Tibial nerve (tissue), 4 donors: ENCODE measurements at regions not wholly inside any gene's neighbourhood (a gene's known extent, or its start where the extent isn't known, plus 50 kb on each side); places are given as distances from the start of the nearest gene placed in this dataset.

Experiments
- DNase-seq, 2 donors: peaks; one replicate each; pipeline ENCODE4 v3.0.0-alpha.2; 2019; ENCODE audit warnings: low spot score in 2 of 2
- H3K27ac ChIP-seq, 4 donors: fragments of 200-600 bp; sonication (generic) in 3 of 4; one replicate each; pipeline ENCODE4 v1.5.1; 2017 to 2019; ENCODE audit warnings: mild to moderate bottlenecking in 1 of 4
- H3K27me3 ChIP-seq, 2 donors: fragments of 200-600 bp; sonication (generic) in 1 of 2; one replicate each; pipeline versions ENCODE4 v1.5.1 to v1.6.0; 2017 to 2019
- H3K36me3 ChIP-seq, 3 donors: fragments of 200-600 bp; sonication (generic); one replicate each; pipeline ENCODE4 v1.5.1; 2018 to 2019
- H3K4me1 ChIP-seq, 4 donors: fragments of 200-600 bp; sonication (generic) in 3 of 4; one replicate each; pipeline ENCODE4 v1.5.1; 2017 to 2019
- H3K4me3 ChIP-seq, 4 donors: fragments of 200-600 bp; sonication (generic) in 3 of 4; one replicate each; pipeline ENCODE4 v1.5.1; 2017 to 2019; ENCODE audit warnings: mild to moderate bottlenecking in 1 of 4, moderate library complexity in 1 of 4
- H3K9me3 ChIP-seq, 4 donors: fragments of 200-600 bp; sonication (generic) in 3 of 4; one replicate each; pipeline ENCODE4 v1.5.1; 2017 to 2019
- EP300 ChIP-seq, 2 donors: sonication (generic); formaldehyde crosslinking; IDR thresholded peaks; one replicate each; pipeline ENCODE4 v1.6.1; 2017; ENCODE audit warnings: antibody characterized with exemption in 2 of 2, mild to moderate bottlenecking in 1 of 2
- POLR2A ChIP-seq, 2 donors: fragments of 450-650 bp; IDR thresholded peaks; one replicate each; pipeline ENCODE4 v1.6.1; 2017; ENCODE audit warnings: antibody characterized with exemption in 2 of 2, mild to moderate bottlenecking in 2 of 2, moderate library complexity in 2 of 2
- WGBS, 2 donors: methylation state at CpG; one replicate each; pipeline ENCODE4 v1.1.5; 2018; 5-methylcytosine and 5-hydroxymethylcytosine counted together
- TF ChIP-seq, protein P1 (sequence below), 5 experiments: fragments of 200-600 bp in 3 of 5; fragments of 450-650 bp in 2 of 5; sonication (generic) in 3 of 5; IDR thresholded peaks; one replicate each; pipeline ENCODE4 v1.5.1; 2016 to 2019; ENCODE audit warnings: antibody characterized with exemption in 5 of 5, mild to moderate bottlenecking in 3 of 5, moderate library complexity in 2 of 5

DNA sequence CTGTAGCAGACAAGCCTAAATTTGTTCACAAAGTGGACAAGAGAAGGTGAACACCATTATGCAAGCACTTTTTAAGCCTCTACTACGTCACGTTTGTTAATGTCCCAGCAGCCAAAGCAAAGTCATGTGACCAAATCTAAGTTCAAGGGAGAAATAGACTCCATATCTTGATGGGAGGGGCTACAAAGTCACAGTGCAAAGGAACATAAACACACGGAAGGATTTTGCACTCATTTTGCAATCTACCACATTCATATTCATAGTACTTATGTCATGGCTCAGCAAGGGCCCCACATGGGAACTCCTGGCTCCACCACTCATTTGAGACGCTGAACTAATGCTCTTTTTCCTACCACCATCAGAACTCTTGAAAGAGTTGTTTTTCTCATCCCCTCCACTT, 139.0 kb upstream of the JADE1 start:
- H3K27ac ChIP-seq: no peak overlapping the region
- no peaks in the 10 kb centered on the region for H3K27me3 ChIP-seq
- WGBS, 2 donors: 80 to 83% methylated on average over 4 of the region's 4 CpGs
- no peaks in the 10 kb centered on the region for H3K9me3 ChIP-seq
- H3K4me1 ChIP-seq: no peaks in the 10 kb centered on the region
- no peak overlapping the region for H3K4me3 ChIP-seq
- TF ChIP-seq EP300 (IDR thresholded peaks at IDR 0.05) (no peak), POLR2A (IDR thresholded peaks at IDR 0.05) (no peak)
- TF ChIP-seq, protein P1, sequence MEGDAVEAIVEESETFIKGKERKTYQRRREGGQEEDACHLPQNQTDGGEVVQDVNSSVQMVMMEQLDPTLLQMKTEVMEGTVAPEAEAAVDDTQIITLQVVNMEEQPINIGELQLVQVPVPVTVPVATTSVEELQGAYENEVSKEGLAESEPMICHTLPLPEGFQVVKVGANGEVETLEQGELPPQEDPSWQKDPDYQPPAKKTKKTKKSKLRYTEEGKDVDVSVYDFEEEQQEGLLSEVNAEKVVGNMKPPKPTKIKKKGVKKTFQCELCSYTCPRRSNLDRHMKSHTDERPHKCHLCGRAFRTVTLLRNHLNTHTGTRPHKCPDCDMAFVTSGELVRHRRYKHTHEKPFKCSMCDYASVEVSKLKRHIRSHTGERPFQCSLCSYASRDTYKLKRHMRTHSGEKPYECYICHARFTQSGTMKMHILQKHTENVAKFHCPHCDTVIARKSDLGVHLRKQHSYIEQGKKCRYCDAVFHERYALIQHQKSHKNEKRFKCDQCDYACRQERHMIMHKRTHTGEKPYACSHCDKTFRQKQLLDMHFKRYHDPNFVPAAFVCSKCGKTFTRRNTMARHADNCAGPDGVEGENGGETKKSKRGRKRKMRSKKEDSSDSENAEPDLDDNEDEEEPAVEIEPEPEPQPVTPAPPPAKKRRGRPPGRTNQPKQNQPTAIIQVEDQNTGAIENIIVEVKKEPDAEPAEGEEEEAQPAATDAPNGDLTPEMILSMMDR (IDR thresholded peaks at IDR 0.05): no peak
- no peak for DNase-seq
- no peaks in the 10 kb centered on the region for H3K36me3 ChIP-seq

DNA sequence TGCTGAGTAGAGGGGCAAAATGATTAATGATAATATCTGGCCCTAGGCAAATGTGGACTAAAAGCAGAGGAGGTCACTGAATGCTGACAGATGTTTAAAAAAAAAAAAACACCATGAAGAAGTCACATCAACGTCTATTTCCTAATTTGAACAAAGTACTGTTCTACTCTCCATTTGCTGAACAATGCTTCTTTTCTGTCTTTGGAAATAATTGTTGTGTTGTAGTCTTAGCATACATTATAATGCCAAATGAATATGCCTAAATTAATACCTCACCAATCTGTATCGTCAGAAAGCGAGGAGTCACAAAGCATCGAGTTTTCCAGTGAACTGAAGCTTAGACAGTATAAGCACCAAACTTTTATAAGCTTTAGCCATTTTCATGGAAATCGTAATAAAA, 140.9 kb upstream of the JADE1 start:
- Histone ChIP-seq H3K36me3 (no peaks in the 10 kb centered on the region), H3K27me3 (no peaks in the 10 kb centered on the region), H3K27ac (no peak overlapping the region), H3K9me3 (no peaks in the 10 kb centered on the region), H3K4me1 (no peaks in the 10 kb centered on the region), H3K4me3 (no peak overlapping the region)
- no peak for TF ChIP-seq EP300 (IDR thresholded peaks at IDR 0.05)
- TF ChIP-seq, protein P1 (IDR thresholded peaks at IDR 0.05): no peak
- TF ChIP-seq POLR2A (IDR thresholded peaks at IDR 0.05): no peak
- WGBS, 2 donors: 47 to 56% methylated on average over 5 of the region's 5 CpGs
- no peak for DNase-seq

DNA sequence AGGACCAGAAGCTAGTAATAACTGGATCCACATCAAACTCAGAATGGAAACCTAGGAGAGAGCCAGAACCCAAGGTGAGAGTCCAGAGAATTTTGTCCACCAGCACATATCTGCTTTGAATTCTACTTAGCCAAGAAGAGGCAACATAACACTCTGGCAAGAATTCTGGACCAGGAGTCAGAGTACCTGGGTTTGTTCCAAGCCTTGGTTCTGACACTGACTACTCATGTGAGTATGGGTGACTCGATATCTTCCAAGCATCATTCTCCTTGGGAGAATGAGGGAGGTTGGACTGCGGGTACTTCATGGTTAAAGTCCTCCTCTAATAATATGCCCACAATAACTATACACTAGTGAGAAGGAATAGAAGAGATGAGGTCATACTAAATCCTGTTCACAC, 144.0 kb upstream of the JADE1 start:
- WGBS, 2 donors: 95 to 98% methylated on average over 2 of the region's 2 CpGs
- H3K4me3 ChIP-seq: no peak overlapping the region
- no peaks in the 10 kb centered on the region for H3K36me3 ChIP-seq
- TF ChIP-seq POLR2A (IDR thresholded peaks at IDR 0.05) (no peak), EP300 (IDR thresholded peaks at IDR 0.05) (no peak)
- TF ChIP-seq, protein P1 (IDR thresholded peaks at IDR 0.05): no peak
- H3K27ac ChIP-seq: no peak overlapping the region
- no peaks in the 10 kb centered on the region for H3K27me3 ChIP-seq
- no peak for DNase-seq
- no peaks in the 10 kb centered on the region for H3K9me3 ChIP-seq
- H3K4me1 ChIP-seq: peaks cover 0 to 14% (median 5%) of the 10 kb centered on the region in 4 donors

DNA sequence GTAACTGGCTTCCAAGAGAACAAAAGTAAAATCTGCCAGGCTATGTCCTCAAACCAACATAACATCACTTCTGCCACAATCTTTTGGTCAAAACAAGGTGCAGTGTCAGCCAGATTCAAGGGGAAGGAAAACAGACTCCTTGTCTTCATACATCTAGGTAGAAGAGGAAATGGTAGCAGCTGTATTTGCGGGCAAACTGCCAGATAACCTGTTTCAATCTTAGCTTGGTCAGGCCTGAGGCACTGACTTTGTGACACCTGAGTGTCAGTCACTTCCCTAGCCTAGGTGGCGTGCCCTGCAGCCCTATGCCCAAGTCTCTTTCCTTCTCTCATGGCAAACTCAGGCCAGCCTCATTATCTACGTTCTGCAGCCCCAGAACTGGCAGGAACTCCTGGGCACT, 146.2 kb upstream of the JADE1 start:
- Histone ChIP-seq H3K27me3 (no peaks in the 10 kb centered on the region), H3K9me3 (no peaks in the 10 kb centered on the region), H3K4me3 (no peak overlapping the region), H3K4me1 (peaks cover 0 to 34% (median 18%) of the 10 kb centered on the region in 4 donors), H3K27ac (no peak overlapping the region), H3K36me3 (no peaks in the 10 kb centered on the region)
- TF ChIP-seq EP300 (IDR thresholded peaks at IDR 0.05) (no peak), POLR2A (IDR thresholded peaks at IDR 0.05) (no peak)
- TF ChIP-seq, protein P1 (IDR thresholded peaks at IDR 0.05): no peak
- DNase-seq: no peak
- WGBS, 2 donors: 93 to 95% methylated on average over 3 of the region's 3 CpGs

DNA sequence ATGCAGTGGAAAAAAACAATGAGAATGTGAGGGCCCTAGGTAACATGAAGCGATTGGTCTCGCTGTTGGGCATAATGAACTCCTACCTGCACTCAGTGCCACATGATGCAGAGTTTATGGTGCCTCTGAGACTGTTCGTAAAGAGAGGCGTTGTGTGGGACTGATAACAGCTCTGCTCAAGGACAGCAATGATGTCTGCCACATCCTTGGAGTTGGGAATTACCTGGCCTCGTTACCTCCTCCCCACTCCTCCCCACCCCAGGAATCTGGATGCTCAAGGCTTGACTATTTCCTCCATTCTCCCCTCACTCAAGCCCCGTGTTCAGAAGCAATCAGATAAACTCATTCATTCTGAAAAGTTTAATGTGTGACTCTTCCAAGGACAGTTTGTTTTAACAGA, 148.0 kb upstream of the JADE1 start:
- no peak for DNase-seq
- Histone ChIP-seq H3K27me3 (no peaks in the 10 kb centered on the region), H3K36me3 (no peaks in the 10 kb centered on the region), H3K27ac (peak overlapping the region; percentile 65 to 90 (median 81)), H3K4me3 (no peak overlapping the region), H3K9me3 (no peaks in the 10 kb centered on the region), H3K4me1 (peaks cover 0 to 34% (median 20%) of the 10 kb centered on the region in 4 donors)
- no peak for TF ChIP-seq POLR2A (IDR thresholded peaks at IDR 0.05)
- TF ChIP-seq, protein P1 (IDR thresholded peaks at IDR 0.05): no peak
- TF ChIP-seq EP300 (IDR thresholded peaks at IDR 0.05): no peak
- WGBS, 2 donors: 83 to 85% methylated on average over 6 of the region's 6 CpGs
